K562 (cell line): ENCODE measurements at regions not wholly inside any gene's neighbourhood (a gene's known extent, or its start where the extent isn't known, plus 50 kb on each side); places are given as distances from the start of the nearest gene placed in this dataset.

Experiments used
- E2F5 ChIP-seq: sonication (generic); formaldehyde crosslinking; IDR thresholded peaks from 2 replicates; pipeline ENCODE4 v1.8.0; 2022; ENCODE audit warnings: mild to moderate bottlenecking, missing genetic modification reagents
- E2F8 ChIP-seq: fragments of 450-650 bp; IDR thresholded peaks from 2 replicates; pipeline ENCODE4 v1.7.1; 2018; ENCODE audit warnings: mild to moderate bottlenecking, low read depth; ENCODE audit not compliant: partially characterized antibody
- EHMT2 ChIP-seq: fragments of 450-650 bp; IDR thresholded peaks from 2 replicates; pipeline ENCODE4 v1.6.1; 2018; ENCODE audit warnings: antibody characterized with exemption
- EP300 ChIP-seq: IDR thresholded peaks from 2 replicates; pipeline ENCODE4 v1.6.1; 2012; ENCODE audit warnings: low read length, improper control_type of control experiment
- IRF9 ChIP-seq: fragments of 450-650 bp; IDR thresholded peaks from 2 replicates; pipeline ENCODE4 v1.6.1; 2016; ENCODE audit warnings: missing biosample characterization, missing genetic modification characterization
- MAX ChIP-seq: sonication (generic); formaldehyde crosslinking; IDR thresholded peaks from 2 replicates; pipeline ENCODE4 v1.9.0; 2022; ENCODE audit warnings: mild to moderate bottlenecking, missing genetic modification reagents
- SIN3A ChIP-seq, 2 experiments: fragments of 150-350 bp in 1 of 2; IDR thresholded peaks; 2 replicates each; pipeline ENCODE4 v1.6.1; 2011 to 2016; ENCODE audit warnings: borderline replicate concordance in 2 of 2, low read depth in 2 of 2, low read length in 2 of 2, mild to moderate bottlenecking in 2 of 2, moderate library complexity in 2 of 2; ENCODE audit not compliant: control insufficient read depth in 1 of 2
- TAL1 ChIP-seq: fragments of 450-650 bp; IDR thresholded peaks from 2 replicates; pipeline ENCODE4 v1.6.1; 2016; ENCODE audit warnings: mild to moderate bottlenecking
- ZNF384 ChIP-seq: IDR thresholded peaks from 2 replicates; pipeline ENCODE4 v1.6.1; 2012; ENCODE audit warnings: low read depth, low read length, improper control_type of control experiment
- ZNF644 ChIP-seq: fragments of 200-800 bp; sonication (Bioruptor generic); IDR thresholded peaks from 2 replicates; pipeline ENCODE4 v1.6.1; 2016; ENCODE audit warnings: low read depth, missing genetic modification characterization, missing compliant biosample characterization

GRCh38 chr6:3575166-3575565 lies 118.3 kb upstream of the SLC22A23 start:
- TF ChIP-seq EP300 = no peak
- TF ChIP-seq IRF9 = no peak
- no peak for TF ChIP-seq E2F8
- no peak for TF ChIP-seq TAL1
- no peak for TF ChIP-seq EHMT2
- no peak for TF ChIP-seq ZNF384
- TF ChIP-seq MAX (CRISPR knock-in tag) = no peak
- no peak for TF ChIP-seq ZNF644
- TF ChIP-seq E2F5 (CRISPR knock-in tag) = no peak
- TF ChIP-seq SIN3A (IDR thresholded peaks at IDR 0.05; ENCODE audit: borderline replicate concordance in 2 of 2, control insufficient read depth in 1 of 2, low read depth in 2 of 2, low read length in 2 of 2) = no peak
